WERI-Rb-1 (cell line): ENCODE measurements at regions not wholly inside any gene's neighbourhood (a gene's known extent, or its start where the extent isn't known, plus 50 kb on each side); places are given as distances from the start of the nearest gene placed in this dataset.

Source experiments
- DNase-seq: peaks from one replicate; pipeline ENCODE4 v3.0.0-alpha.2; 2020
- H3K27ac ChIP-seq: fragments of 250-450 bp; sonication (Bioruptor Pico); 2 replicates; pipeline ENCODE4 v1.5.1; 2020; ENCODE audit warnings: mild to moderate bottlenecking, moderate library complexity
- H3K27me3 ChIP-seq: fragments of 250-450 bp; sonication (Bioruptor Pico); 2 replicates; pipeline ENCODE4 v1.5.1; 2021; ENCODE audit warnings: mild to moderate bottlenecking, low read depth, moderate library complexity; ENCODE audit not compliant: insufficient read depth, severe bottlenecking
- H3K36me3 ChIP-seq: fragments of 250-450 bp; sonication (Bioruptor Pico); 2 replicates; pipeline ENCODE4 v1.5.1; 2020; ENCODE audit warnings: mild to moderate bottlenecking, moderate library complexity
- H3K4me3 ChIP-seq: 2 replicates; pipeline ENCODE4 v1.5.1; 2011; ENCODE audit warnings: low read depth, mild to moderate bottlenecking, control low read depth, low read length
- H3K9me3 ChIP-seq: fragments of 250-450 bp; sonication (Bioruptor Pico); 2 replicates; pipeline ENCODE4 v1.5.1; 2021; ENCODE audit warnings: mild to moderate bottlenecking, moderate library complexity; ENCODE audit not compliant: severe bottlenecking
- TF ChIP-seq, protein P1 (sequence below): IDR thresholded peaks from 2 replicates; pipeline ENCODE4 v1.5.1; 2011; ENCODE audit warnings: low read depth, mild to moderate bottlenecking, control low read depth, inconsistent platforms, low read length

DNA sequence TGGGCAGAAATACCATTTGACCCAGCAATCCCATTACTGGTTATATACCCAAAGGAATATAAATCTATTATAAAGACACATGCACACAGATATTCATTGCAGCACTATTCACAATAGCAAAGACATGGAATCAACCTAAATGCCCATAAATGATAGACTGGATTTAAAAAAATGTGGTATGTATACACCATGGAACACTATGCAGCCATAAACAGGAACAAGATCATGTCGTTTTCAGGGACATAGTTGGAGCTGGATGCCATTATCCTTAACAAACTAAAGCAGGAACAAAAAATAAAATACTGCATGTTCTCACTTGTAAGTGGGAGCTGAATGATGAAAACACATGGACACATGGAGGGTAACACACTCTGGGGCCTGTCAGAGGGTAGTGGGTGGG lies 335.6 kb downstream of the BTG1 start:
- Histone ChIP-seq H3K4me3 (no peak overlapping the region), H3K36me3 (no peaks in the 10 kb centered on the region)

DNA sequence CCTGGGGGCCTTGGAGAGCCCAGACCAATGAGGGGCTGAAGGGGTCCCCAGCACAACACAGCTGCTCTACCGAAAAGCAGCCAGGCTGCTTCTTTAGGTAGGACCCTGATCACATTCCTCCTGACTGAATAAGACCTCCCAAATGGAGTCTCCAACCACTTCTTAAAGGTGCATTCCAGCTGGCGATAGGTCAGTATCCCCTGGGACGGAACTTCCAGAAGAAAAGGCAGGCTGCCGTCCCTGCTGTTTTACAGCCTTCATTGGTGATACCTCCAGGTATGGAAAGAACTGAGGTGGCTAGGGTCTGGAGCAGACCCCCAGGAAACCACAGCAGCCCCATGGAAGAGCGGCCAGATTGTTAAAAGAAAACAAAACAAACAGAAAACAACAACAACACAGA lies 340.6 kb downstream of the BTG1 start:
- TF ChIP-seq, protein P1, sequence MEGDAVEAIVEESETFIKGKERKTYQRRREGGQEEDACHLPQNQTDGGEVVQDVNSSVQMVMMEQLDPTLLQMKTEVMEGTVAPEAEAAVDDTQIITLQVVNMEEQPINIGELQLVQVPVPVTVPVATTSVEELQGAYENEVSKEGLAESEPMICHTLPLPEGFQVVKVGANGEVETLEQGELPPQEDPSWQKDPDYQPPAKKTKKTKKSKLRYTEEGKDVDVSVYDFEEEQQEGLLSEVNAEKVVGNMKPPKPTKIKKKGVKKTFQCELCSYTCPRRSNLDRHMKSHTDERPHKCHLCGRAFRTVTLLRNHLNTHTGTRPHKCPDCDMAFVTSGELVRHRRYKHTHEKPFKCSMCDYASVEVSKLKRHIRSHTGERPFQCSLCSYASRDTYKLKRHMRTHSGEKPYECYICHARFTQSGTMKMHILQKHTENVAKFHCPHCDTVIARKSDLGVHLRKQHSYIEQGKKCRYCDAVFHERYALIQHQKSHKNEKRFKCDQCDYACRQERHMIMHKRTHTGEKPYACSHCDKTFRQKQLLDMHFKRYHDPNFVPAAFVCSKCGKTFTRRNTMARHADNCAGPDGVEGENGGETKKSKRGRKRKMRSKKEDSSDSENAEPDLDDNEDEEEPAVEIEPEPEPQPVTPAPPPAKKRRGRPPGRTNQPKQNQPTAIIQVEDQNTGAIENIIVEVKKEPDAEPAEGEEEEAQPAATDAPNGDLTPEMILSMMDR = no peak
- Histone ChIP-seq H3K4me3 (no peak overlapping the region), H3K27me3 (no peaks in the 10 kb centered on the region), H3K36me3 (no peaks in the 10 kb centered on the region), H3K9me3 (peaks cover 8% of the 10 kb centered on the region), H3K27ac (no peak overlapping the region)
- no peak for DNase-seq

More for the DNA sequence above, 335.6 kb downstream of the BTG1 start:
- DNase-seq = no peak
- Histone ChIP-seq H3K9me3 (peaks cover 9% of the 10 kb centered on the region), H3K27me3 (no peaks in the 10 kb centered on the region), H3K27ac (no peak overlapping the region)
- TF ChIP-seq, protein P1 = no peak

DNA sequence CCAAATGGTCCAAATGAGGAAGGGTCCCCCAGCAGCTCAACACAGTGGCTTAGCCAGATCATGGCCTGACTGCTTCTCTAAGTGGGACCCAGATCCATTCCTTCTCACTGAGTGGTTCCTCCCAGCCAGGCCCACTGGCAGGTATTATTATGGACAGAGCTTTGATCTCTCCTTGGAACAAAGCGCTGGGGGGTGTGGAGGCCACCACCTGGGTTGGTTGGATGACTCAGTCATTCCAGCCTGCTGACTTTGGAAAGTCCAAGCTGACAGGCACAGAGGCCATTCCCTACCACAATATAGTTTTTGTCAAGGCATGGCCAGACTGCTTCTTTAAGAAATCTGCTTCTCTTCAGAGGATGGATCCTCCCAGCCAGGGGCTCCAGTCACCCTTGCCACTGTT lies 341.1 kb downstream of the BTG1 start:
- H3K27ac ChIP-seq = no peak overlapping the region
- peaks cover 6% of the 10 kb centered on the region for H3K9me3 ChIP-seq
- DNase-seq = no peak
- H3K4me3 ChIP-seq = no peak overlapping the region
- no peaks in the 10 kb centered on the region for H3K36me3 ChIP-seq
- no peaks in the 10 kb centered on the region for H3K27me3 ChIP-seq
- TF ChIP-seq, protein P1 = no peak

DNA sequence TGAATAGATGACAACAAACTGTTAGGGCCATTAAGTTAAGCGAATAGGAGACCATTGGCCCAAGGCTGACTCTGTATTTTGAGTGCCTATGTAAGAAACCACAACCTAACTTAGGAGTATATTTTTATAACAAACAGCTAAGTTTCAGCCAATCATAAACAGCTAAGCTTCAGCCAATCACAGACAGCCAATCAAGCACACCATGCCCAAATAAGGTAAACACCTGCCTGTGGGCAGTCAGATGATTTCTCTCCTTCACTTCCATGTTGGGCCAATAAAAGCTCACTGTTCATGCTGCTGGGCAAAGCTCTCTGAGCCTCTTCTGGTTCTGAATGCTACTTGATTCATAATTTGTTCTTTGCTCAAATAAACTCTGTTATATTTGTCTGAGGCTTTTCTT lies 344.6 kb downstream of the BTG1 start:
- Histone ChIP-seq H3K4me3 (no peak overlapping the region), H3K27ac (no peak overlapping the region), H3K27me3 (no peaks in the 10 kb centered on the region), H3K36me3 (no peaks in the 10 kb centered on the region), H3K9me3 (peaks cover 3% of the 10 kb centered on the region)
- TF ChIP-seq, protein P1 = no peak
- DNase-seq = no peak

DNA sequence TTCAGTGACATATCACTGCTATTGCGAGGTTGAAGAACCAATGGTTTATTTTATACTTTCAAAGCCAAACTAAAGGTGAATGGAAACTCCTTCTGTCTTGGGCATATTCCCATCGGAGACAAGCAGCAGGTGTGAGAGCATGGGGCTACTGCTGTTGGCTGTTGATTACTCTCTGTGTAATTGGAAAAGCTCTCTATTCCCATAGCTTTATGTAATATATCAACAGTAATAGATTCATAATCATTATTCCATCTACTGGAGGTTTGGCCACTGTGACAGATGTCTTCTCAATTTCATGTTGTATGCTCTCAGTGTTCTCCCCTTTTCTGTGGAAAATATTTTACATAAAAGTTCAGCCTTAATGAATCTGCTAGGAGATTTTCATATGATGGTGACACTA lies 352.0 kb downstream of the BTG1 start:
- TF ChIP-seq, protein P1 = no peak
- Histone ChIP-seq H3K9me3 (no peaks in the 10 kb centered on the region), H3K4me3 (no peak overlapping the region), H3K27ac (no peak overlapping the region), H3K36me3 (no peaks in the 10 kb centered on the region), H3K27me3 (no peaks in the 10 kb centered on the region)
- no peak for DNase-seq

DNA sequence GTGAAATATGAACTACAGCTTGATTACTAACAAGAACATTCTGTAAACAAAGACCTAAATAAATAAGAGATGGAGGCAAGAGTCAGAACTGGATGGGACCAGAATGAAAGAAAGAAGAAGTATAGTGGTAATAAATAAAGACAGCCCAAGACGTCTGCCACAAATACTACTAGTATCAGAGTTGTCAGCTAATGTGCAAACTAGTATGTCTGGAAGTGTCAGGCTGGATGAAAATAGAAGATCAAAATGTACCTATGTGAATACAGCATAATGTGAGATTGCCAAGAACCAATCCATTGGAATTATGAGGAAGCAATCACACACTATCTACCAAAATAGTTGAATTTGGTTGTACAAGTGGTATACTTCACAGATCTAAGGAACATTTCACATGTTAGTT lies 353.0 kb downstream of the BTG1 start:
- TF ChIP-seq, protein P1 = no peak
- Histone ChIP-seq H3K9me3 (no peaks in the 10 kb centered on the region), H3K4me3 (no peak overlapping the region), H3K36me3 (no peaks in the 10 kb centered on the region), H3K27ac (no peak overlapping the region), H3K27me3 (no peaks in the 10 kb centered on the region)
- no peak for DNase-seq
